HG03432 (cell line): ENCODE measurements at regions not wholly inside any gene's neighbourhood (a gene's known extent, or its start where the extent isn't known, plus 50 kb on each side); places are given as distances from the start of the nearest gene placed in this dataset.

Experiments used
- ATAC-seq: cut with Tn5 transposase; IDR thresholded peaks from one replicate; pipeline ENCODE4 v1.9.1; 2021; ENCODE audit warnings: mild to moderate bottlenecking, moderate library complexity; ENCODE audit not compliant: unreplicated experiment

DNA sequence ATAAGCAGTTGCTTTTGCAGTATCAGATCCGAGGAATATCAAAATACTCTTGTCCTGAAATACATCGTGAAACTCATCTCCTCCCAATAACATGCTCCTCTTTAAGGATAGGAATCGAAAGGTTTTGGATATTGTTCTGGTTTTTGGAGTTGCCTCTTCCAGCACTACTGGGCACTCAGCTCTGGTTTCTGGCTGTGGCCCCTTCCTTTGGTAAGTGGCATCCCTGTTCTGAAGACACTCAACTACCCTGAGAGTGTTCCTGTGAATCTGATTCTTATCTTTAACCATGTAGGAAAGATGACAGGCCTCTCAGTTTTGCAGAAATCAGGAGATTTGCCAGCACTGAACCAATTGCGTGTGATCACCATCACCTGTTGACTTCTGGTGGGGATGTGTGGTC lies 327.5 kb upstream of the TBL1XR1 start:
- no peak for ATAC-seq

DNA sequence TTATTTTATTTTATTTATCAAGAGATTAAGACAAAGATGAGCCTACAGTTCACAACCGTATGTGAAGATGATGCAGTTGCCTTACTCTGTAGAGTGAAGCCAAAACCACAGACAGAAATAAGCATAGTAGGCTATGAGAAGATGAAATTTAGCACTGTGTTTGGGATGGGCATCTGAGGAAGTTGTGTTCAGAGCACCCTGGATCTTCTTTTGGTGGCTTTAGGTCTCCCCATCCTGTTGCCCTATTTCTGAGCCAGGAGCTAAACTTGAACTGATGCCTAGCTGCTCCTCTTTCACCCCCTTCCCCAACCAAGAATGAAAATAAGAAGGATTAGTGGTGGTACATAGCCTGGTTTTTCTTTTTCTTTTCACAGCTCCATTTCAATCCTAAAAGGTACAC lies 328.1 kb upstream of the TBL1XR1 start:
- no peak for ATAC-seq

DNA sequence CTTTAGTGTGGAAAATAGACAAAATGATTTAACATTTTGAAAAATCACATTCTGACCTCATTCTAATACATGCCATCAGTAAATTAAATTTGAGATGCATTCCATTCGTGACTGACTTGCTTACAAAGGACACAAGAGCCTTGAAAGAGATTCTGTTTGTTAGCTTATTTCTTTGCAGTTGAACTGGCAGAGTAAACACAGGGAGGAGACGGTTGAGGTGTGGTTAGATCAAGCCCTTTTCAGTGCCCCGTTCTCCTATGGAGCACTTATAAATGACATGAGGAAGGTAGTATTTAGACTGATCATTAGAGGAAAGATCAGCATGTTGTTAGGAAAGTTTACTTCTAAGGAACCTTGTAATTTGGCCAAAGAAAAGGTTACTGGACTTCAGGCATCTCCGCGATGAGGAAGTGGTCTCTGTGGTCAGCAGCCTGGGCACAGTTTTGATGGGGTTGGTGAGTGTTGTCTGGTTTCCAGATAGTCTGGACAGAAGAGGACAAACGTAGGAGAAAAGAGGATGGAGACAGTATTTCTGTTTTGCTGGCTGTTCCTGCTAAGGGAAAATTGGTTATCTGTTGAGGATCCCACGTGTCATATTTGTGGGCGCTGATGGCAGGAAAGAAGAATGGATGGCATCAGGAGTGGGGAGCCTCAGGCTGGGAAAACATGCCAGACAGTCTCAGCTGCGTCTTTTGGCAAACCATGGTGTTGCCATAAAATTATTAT lies 328.9 kb upstream of the TBL1XR1 start:
- ATAC-seq, result no peak

DNA sequence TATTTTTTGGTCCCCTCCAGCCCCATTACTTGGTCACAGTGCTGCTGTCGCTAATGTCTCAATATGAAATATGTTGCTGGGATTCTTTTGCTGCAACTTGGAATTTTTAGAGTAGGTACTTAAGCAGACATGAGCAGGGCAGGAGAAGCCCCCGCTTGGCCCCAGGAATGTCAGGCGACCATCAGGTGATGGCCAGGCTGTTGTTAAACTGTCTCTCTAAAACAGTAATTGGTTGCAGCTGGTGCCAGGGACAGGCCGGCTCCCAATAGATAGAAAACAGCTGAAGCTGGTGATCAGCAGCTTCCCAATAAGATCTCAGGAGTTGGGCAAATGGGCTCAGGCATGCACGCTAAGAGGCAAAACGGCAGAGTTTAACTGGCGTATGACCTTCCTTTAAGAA lies 329.9 kb upstream of the TBL1XR1 start:
- no peak for ATAC-seq

DNA sequence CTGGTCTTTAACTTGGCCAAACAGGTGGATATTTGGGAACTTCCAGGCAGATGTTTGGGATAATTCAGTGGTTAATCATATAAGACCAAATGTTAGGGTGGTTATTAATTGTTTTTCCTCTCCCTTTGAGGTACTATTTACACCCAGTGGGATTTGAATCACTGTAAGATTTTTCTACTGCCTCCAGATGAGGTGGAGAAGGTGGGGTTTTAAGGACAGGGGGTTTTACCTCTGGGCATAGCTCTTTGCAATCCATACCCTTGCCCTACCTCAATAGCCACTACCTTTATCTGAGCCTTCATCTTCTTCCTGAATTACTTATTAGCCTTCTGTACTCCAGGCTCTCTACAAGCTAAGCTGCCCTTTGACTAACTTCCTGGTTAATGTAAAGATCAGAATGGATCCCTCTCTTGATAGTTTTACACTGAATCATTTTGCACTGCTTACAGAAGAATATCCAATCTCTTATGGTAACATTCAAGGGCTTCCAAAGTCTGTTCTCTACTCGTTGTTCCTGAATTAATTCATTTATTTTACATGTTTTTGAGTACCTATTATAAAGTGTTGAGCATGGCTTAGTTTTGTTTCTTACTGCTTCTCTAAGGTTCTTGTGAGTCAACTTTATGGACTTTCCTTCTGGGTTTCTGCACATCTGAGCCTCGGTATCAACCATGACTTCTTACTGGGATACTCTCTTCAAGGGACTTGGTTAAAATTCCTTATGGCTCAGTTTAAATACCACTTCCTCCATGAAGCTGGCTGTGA lies 331.2 kb upstream of the TBL1XR1 start:
- ATAC-seq, result no peak

DNA sequence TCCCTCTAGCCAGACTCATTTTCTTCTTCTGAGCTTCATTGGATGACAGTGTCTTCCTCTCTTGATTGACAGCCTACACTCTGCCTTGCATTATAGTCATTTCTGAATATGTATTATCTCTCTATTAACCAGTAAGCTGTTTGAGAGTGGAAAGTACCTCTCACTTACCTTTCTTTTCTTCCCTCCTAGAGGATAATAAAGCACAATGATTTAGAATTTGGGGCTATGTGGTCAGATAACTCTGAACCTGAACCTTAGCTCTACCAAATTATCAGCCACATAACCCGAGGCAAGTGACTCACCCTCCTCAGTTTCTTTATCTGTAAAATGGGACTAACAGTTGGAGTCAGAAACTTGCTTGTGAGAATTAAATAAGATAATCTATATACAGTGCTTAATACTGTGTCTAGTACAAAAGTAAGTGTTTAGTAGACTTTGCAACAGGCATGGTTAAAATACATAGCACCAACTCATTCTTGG lies 331.8 kb upstream of the TBL1XR1 start:
- no peak for ATAC-seq

DNA sequence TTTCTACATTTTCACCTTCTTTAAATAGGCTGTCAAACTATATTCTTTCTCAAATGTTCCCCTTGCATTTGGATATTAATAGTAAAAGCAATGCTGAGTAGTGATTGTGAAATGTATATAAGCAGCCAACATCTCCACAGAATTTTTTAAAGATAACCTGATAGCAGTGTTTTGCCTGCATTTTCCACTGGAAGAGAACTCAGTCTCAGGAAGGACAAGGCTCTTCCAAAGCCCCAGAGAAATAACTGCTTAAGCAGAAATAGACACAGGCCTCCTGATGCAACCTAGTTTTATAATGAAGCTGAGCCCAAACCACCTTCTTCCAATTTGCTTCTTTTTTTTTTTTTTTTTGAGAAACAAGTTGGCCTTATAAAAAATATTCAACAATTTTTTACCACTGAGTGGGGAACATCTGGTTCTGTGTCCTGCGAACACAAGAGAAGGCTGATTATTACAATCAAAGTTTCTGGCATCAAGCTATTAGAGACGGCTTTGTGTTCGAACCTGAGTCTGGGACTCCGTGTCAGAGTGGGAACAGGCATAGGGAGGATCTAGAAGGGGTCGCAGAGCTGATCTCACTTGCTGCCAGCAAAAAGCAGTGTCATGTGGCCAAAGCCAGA lies 332.5 kb upstream of the TBL1XR1 start:
- ATAC-seq, result no peak

DNA sequence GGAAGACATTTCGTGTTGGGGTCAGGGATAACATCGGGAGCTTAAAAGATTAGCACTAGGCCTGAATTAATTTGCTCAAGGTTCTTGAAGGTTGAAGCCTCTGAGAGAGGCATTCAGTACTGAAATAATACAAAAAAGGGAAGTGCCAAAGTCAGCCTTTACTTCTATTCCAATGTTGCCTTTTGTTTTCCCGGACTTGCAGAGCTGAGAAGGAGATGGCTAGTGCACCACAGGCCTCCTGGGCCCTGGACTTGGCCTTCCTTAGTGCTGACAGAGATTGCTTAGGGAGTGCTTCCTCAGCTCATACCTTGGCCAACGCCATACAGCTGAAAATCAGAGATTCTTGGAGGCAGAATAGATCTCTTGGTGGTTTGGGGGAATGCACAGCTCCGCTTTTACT lies 333.6 kb upstream of the TBL1XR1 start:
- ATAC-seq, result no peak

DNA sequence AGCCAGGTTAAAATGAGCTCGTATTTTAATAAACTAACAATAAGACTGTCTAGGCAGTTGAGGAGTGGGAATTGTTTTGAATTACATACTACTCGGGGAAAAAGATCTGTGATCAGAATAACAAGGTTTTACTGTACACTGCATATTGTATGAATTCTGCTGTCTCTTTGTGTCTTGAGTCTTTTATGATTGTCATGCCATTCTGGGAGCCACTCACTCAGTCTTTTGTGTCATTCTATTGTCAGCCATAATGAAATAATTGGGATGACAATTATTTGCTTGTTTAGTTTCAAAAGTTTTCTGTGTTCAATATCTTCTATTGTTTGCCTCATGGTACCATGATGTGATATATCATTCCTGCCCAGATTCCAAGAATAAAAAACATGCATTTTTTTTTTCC lies 339.6 kb upstream of the TBL1XR1 start:
- ATAC-seq, result no peak

DNA sequence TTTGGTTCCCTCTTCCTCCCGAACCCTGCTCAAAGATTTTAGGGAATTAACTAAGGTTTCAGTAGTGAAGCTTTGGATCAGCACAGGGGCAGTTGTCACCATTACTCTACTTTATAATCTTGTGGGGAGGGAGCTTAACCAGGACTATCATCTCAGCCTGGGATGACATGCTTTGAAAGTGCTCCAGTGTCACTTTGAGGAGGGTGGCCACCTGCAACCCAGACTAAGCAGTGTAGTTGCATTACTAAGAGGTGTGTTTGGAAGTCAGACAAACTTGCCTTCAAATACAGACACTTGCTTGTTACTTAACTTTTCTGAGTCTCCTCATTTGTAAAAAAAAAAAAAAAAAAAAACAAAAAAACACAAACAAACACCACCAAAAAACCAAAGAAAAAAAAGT lies 340.3 kb upstream of the TBL1XR1 start:
- no peak for ATAC-seq

DNA sequence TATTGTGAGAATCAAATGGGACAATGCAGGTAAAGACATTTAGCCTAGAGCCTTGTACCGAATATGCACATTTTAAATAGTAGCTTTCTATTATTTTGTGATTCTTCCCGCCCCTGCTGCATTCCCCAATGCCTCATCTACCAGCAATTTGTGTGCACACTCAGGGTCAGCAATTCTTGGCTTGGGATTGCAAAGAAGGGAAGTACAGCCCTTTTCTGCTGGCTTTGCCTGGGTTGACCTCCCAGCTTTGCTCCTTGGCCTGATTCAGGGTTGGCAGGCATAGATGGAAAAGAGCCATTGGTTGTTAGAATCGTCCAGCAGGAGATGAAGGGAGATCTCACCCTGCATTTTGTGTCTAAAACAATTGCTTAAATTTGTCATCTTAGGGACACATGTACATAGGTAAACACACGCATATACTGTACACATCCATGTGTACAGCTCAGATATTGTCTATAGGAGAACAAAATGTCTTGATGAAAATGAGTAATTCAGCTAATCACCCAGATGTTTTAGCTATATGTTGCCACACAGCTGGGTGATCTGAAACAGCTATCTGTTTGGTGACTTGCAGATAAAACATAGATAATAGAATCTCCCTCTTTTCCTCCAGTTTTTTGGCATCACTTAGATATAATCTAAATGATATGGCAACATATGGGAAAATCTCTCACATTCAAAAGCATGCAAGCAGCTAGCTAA lies 340.9 kb upstream of the TBL1XR1 start:
- ATAC-seq, result no peak

DNA sequence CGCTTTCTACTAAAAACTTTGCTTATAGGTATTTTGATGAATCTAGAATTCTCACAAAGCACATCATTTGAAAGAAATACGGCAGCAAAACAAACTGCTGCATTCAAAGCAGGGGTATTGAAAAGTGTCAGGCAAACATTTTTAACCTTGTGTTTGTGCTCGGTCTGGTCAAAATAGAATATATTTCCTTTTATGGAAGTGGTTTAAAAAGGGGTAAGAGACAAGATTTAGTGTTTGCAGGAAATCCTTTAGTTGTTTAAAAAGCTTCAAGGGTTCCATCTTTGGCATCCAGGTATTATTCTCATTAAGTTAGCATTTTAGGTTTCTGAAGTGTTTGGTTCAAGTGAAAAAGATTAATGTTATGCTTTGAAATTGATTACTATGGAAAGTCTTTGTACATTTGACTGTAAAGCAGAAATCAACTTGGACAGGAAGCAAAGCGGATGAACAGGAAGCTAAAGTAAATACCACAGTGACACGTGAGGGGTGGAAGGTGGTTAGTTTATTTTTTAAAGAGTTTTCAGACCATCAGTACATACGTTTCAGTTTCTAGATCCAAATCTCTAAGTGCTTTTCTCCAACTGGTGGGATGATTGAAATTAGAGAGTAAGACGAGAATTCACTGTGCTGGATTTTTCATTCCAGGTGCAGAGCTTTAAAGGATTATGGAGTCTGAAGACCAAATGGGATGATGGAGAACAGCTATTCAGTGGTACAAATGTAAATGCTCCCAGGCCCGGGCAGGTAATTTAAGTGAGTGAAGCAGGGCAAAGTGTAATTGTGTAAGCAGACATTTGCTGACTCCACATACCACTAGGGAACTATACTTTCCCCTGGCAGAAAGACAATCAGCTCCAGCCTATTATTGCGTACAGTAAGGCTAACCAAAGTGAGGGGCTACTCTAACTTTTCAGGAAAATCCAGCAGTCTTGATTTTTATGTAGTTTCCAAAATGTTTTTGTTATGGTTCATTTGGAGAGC lies 341.8 kb upstream of the TBL1XR1 start:
- ATAC-seq, result peak; percentile 91

DNA sequence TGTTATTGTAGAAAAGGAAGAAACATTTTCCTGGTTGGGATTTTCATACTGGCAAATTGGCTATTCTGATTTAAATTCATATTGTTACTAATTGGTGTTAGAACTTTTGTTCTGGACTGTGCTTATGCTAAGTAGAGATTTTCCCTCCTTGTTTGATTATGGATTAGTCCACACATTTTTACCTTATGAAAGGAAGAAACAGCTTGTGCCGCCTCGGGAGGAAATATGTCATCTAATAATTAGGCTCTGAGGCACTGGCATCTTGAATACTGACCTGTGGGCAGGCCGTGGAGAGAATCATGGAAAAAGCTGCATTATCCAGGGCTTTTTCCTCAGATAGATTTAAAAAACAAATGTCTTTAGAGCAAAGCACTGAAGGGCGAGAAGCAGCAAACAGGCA lies 344.3 kb upstream of the TBL1XR1 start:
- ATAC-seq, result no peak

DNA sequence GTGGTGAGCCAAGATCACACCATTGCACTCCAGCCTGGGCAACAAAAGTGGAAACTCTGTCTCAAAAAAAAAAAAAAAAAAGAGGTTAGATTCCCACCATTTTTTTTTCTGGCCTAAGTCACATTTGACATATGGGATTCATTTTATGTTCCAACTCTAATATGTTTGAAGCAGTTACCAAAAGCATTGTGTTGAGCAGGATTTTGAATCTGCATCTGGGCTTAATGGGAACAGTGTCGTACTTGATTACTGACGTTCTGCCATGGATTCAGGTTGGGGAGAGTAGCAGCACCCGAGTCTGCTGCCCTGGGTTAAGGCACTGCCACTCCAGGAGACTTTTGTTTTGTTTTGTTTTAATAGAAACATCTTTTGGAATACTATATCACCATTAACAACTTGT lies 348.7 kb upstream of the TBL1XR1 start:
- ATAC-seq, result no peak

DNA sequence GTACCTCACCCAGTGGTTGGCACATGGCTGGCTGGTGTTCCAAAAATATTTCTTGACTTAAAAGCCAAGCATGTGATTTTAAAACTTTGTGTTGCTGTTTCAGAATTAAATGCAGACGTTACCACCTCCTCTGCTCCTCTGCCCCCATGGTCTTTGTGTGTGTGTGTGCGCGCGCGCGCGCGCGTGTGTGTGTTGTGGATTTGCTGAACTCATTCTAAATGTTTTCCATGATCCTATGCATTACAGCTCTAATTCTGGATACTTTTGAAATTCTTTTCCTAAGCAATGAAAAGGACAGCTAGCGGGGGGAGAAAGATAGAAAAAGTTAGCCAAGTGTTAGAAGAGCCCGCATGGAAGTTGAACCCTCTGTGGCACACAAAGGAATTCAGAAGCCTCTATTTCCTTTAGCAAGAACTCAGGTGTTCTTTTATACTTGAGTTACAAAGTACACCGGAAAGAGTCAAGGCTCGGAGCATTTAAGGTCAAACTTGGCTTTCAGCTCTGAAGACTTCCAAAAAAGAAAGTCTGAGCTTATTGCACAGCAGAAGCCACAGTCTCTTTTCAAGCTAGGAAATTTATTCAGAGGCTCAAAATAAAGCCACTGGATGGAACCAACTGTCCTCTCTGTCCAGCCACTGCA lies 350.5 kb upstream of the TBL1XR1 start:
- ATAC-seq, result no peak

DNA sequence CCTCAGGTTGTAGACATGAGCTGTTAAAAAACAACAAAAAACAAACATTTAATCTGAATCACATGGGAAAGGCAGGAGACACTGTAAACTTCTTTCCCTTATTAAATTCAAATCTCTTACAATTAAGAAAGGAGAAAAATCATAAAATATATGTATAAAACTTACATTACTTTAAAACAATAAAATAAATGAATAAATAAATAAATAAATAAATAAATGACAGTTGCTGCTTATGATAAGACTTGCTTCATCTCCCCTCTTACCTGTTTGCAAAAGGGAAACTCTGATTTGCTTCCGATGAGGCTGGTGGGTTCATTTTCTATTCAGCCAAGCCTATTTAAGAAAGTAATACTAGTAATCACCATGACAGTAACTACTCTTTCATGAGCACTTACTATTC lies 353.4 kb upstream of the TBL1XR1 start:
- ATAC-seq, result no peak

DNA sequence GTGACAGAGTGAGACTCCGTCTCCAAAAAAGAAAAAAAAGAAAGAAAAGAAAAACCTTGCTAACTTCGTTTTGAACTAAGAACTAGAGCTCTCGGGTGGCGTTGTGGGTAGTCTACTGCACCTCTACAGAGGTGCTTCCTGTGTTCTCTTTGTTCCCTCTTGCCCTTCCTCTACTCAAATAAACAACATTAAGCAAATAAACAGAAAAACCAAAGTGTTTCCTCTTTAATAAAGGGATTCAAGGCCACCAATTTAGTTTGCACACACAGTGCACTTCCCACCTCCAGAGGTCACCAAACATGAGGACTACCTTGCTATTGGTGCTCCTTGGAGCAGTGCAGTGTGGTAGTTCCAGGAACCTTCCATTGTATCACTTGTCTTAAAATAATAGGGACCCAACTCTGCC lies 354.2 kb upstream of the TBL1XR1 start:
- ATAC-seq, result no peak

DNA sequence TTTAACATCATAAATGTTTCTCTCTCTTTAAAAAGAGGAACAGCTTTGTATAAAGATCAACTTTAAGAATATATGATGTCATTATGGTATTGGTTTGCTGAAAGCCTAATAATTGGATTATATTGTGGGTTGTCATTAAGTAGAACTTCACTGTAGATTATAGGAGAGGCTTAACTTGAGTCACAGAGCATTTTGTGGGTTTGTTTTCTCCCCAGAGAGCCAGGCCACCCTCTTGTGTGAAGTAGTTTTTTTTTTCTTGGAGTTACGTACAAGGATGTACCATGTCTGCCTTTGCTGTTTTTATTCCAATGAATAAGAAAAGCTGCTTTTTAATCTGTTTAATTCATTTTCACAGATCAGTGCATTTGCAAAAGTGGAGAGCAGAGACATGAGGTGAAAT lies 354.8 kb upstream of the TBL1XR1 start:
- ATAC-seq, result no peak

DNA sequence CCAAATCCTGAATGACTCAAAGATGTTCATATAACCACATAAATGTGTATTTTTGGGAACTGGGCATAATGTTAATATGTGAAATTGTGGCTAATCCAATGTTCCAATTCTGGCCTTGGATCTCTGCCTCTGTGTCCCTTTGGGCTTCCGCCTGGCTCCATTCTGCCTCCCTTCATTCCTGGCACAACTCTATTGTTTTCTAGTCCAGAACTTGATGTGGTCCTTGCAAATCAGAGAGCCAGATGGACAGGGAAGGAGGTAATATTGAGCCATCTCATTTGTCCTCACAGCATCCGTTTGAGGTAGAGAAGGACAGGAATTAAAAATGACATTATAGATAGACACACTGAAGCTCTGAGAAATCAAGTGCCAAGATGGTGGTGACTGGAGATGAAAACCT lies 355.7 kb upstream of the TBL1XR1 start:
- ATAC-seq, result no peak

DNA sequence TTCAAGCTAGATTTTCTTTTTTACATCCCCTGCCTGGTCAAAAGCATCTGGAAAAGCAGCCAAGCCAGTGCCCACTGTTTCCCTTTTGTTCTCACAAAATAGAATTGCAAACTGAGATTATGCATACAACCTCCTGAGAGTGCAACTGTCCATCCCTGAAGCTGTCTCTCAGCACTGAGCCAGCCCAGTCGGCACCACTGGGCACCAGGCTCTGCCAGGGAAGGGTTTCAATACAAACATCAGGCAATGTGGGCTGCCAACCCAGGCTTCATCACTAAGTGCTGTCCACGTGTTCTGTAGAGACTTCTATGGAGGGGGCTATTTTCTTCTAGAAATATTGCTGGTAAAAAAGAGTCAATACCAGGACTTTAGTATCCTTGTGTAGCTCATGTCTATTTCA lies 356.3 kb upstream of the TBL1XR1 start:
- ATAC-seq, result no peak
